ELF-1 (cell line): ENCODE measurements at regions not wholly inside any gene's neighbourhood (a gene's known extent, or its start where the extent isn't known, plus 50 kb on each side); places are given as distances from the start of the nearest gene placed in this dataset.

ENCODE experiments used
- DNase-seq: peaks from one replicate; pipeline ENCODE4 v3.0.0-alpha.2; 2016; ENCODE audit warnings: low read depth, low spot score

GRCh38 chr2:71892896-71893295 is 254.8 kb downstream of the CYP26B1 start:
- DNase-seq = no peak

DNA sequence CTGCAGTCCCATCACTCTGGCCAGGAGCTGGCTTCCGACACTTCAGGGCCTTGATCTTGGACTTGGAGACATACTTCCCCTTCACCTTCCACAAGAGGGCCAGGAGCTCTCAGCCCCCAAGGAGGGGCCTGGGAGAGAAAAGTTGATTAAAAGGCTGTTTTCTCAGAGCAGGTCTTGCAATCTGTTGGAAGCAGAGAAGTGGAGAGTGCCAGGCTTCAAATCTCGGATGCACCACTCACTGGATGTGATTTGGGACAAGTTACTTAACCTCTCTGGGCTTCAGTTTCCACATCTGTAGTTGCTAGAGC is 255.3 kb downstream of the CYP26B1 start:
- DNase-seq = no peak

DNA sequence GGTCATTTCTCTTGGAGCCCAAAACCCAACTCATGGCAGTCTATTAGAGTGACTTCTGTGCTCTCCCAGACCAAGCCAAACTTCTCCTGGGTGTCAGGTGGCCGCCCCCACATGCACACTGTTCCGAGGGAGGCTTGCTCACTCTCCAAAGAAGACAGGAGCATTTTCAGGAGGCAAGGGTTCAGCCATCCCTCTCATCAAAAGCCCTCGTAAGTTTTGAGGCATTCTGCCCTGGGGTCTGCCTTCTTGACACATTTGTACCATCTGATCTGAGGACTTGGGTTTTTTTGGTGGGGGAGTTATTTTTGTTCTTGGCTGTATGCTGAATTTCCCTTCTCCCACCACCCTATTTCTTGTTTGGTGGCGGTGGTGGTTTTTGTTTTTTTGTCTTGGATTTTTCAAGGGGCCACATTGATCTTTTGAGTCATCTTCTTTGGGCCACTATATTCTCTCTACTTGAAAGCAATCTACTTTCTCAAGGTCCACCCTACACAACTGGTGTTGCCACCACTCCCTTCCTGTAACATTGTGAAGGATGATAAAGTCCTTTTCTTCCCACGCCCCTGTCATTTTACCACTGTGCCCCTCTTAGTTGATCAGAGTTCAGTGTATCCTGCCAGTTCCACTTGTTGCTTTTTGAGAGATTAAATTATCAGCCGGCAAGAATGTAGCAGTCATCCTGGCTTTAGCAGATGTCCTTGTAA is 255.8 kb downstream of the CYP26B1 start:
- no peak for DNase-seq

- no peak for DNase-seq
These were observed 256.5 kb downstream of the CYP26B1 start for GRCh38 chr2:71891155-71891554.

GRCh38 chr2:71889759-71890684 is 257.6 kb downstream of the CYP26B1 start:
- no peak for DNase-seq

DNA sequence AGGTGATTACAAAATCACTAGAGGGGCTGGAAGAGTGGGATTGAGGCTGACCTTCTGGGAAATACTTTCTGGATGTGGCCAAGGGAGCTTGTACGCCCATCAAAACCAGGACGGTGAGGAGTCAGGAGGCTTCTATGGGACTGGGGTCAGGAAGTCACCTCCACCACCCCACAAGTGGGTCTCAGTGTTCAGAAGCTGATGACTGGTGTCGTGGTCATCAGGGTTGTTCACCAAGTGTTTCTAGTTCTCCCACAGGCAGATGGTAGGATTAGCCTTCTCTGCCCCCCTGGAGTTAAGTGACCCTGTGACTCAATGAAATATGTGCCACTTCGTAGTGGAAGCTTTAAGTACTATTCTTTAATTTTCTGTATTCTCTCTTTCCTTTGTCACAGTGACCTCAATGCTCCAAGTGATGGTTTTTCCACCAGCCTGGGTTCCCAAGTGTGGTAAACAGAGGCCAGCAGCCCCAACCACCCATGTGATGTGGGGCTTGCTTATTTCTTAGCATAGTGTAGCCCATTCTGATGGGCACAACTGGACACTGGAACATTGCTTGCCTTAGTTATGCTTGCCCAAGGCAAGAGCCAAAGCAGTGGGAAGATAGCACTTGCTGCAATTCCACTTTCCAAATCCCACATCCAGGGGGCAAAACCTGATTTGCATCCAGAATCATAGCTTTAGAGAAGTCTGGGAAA is 258.8 kb downstream of the CYP26B1 start:
- no peak for DNase-seq

- DNase-seq = no peak
These were observed 260.5 kb downstream of the CYP26B1 start for GRCh38 chr2:71887196-71887595.

GRCh38 chr2:71886241-71886640 is 261.4 kb downstream of the CYP26B1 start:
- DNase-seq = no peak

DNA sequence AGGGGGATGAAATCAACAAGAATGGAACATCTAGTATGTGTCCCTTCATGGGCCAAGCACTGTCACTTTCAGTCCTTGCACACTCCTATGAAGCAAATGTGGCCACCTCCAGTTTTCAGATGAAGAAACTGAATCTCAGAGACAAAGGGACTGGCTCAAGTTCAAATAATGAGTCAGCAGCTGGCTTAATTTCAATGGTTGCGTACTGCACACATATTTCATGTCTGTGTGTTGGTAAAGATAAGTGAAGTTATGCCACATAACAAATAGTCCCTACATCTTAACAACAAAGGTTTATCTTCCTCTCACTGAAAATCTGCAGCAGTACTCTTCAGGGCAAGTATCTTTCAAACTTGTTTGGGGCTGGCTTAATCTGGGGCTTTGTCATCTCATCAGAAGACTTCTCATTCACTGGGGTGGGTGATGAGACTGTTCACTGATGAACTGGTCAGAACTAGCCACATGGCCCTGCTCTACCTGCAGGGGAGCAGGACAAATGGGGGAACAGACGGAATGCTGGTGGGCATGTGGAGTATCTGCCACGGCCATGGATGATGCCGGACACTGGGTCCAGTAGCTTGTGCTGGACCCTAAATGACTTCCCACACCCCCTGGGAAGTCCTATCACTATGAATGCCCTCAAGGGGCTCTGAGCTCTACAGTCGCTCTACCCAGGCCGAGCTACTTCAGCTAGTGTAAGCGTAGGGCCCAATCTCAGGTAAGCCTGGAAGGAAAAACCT is 263.2 kb downstream of the CYP26B1 start:
- no peak for DNase-seq

GRCh38 chr2:71882949-71883472 is 264.7 kb downstream of the CYP26B1 start:
- DNase-seq = no peak

DNA sequence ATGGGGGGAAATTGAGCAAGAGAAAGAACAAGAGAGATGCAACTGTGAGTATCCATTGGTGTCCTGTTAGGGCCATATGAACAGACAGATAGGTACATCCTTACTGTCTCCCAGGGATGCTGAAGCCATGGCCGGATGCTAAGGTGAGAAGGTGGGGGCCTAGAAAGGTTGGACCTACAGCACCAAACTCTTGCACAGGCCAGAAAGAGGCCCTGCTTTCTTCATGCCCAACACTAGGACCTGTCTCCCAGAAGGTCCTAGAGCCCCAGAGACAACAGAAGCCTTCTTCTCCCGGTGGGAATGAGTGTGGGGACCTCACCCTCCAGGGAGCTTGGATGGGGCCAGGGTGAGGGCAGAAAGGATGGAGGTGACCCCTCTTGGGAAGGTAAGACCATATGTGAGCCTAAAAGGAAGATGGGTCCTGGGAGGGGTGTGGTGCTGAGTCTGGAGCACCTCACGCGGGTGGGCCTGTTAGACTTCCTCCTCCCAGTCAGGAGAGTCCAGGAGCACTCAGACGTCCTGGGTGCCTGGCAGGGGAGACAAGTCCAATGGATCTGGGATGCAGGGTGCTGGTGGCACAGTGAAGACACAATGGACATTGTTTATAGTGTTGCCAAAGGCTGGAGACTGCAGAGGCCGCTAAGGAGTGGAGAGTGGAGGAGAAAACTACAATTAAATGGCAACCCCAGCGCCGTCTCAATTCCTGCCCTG is 265.3 kb downstream of the CYP26B1 start:
- DNase-seq = no peak

DNA sequence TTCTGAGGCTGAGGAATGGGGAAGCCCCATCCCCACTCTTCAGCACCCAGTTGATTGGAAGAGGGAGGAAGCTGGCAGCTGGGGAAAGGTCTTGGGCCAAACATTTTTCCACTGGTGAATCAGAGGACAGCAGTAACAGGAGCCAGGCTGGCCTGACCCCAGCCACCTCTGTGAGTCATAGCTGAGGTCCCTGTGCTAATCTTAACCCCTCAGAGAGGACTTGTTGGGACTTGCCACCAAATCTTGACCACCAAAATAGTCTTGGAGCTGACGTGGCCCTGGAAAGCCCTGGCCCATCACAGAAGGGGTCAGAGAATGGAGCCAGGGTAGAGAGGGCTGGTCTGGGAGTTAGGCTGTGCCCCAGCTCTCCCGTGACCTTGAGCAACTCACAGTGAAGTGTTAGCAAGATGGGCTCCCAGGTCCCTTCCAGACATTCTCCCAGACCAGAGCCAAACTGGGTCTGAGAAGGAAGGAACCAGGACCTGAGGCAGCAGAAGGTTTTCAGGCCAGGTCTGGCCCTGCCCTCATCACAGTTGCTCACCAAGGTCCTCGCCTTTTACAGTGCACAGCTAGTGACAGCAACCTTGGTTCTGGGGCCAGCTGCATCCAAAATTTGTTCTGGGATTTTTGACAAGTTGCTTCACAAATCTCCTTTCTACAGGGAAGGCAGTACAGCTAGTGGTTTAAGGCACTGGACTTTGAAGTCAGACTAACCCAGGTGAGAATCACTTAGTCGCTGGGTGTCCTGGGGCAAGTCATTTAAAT is 266.6 kb downstream of the CYP26B1 start:
- DNase-seq = no peak

DNA sequence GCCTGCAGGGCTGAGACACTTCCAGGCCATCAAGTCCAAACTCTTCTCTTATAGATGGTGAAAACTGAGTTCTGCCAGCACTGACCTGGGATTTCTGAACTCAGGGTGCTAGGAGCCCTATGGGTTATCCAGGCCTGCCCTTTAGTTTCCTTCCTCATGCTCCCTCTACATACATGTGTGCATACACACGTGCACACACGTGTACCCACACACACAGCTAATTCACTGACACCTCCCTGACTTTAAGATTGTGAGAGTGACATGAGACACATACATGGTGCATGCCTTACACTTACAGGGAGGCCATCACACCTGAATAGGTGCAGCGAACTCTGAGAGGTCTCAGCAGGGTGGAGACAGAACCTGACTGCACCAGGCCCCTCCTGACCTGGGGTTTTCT is 267.4 kb downstream of the CYP26B1 start:
- no peak for DNase-seq

DNA sequence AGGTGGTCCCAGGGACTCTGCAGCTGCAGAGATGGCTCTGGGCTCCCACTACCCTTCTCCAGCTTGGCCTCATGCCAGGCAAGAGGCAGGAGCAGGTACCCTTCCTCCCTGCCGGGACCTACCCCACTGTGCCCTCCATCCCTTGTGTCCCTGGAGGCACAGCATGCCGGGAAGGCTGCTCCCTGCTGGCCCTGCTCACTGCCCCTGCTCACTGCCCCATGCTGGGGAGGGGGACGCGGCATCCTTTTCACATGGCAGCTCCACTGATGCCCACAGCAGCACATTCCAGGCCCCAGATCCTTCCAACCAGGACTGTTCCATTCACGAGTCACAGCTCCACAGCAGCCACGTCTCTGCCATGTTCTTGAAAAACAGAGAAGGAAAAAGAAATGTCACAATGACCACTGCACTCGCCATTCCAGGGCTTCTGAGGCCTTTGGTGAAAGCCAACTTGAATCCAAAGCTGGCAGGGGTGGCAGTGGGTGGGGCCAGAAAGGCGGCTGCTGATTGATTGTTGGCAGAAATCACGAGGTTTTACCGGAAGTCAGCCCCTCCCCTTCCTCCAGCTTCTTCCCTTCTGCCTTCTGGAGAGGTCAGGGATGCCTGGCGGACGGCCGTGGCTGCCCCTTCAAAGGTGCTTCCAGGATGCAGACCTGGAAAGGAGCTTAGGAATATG is 268.0 kb downstream of the CYP26B1 start:
- no peak for DNase-seq

DNA sequence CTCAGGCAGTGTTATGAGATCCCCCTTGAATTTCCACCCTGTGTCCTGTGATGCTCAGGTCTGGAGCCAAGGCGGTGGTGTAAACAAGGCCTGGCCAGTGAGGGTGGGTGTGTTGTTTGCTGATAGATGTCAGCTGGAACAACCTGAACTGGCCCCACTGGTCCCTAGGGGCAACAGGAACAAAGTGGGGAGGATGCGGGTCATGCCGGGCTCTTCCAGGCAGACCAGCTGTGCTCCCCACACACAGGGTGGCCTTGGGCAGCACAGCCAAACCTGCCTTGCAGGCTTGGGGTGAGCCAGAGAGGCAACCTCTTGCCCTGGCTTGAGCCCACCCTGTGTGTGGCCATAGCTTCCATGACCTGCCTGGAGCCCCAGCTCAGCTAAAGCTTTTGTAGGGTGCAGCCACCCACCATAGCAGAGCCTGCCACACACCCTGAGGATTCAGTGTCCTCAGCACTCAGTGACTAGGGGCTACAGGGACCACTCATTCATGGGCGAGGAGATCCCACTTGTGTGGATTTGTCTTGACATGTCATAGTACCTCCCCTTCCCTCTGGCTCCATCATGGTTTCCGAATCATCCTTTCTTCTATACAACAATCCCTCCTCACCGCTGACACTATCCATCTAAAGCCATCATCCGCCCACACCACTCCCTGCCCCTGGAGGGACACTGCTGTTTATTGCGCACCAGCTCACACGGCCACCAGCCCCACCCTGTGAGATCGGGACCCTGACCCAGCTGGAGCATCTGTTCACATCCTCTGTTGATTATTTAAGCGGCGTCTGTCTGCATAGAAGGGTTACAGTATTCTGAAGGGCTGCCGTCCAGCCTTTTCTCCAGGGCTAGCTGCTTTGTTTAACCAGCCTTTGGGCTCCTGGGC is 268.8 kb downstream of the CYP26B1 start:
- no peak for DNase-seq

DNA sequence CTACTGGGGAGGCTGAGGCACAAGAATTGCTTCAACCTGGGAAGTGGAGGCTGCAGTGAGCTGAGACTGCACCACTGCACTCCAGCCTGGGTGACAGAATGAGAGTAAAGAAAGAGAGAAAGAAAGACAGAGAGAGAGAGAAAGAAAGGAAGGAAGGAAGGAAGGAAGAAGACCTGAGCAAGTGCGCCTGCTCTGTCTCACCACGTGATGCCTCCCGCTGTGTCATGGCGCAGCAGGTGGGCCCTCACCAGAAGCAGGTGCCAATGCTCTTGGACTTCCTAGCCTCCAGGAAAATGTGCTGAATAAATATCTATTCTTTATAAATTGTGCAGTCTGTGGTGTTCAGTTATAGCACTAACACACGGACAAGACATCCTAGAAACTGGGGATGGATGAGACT is 270.0 kb downstream of the CYP26B1 start:
- DNase-seq = no peak

DNA sequence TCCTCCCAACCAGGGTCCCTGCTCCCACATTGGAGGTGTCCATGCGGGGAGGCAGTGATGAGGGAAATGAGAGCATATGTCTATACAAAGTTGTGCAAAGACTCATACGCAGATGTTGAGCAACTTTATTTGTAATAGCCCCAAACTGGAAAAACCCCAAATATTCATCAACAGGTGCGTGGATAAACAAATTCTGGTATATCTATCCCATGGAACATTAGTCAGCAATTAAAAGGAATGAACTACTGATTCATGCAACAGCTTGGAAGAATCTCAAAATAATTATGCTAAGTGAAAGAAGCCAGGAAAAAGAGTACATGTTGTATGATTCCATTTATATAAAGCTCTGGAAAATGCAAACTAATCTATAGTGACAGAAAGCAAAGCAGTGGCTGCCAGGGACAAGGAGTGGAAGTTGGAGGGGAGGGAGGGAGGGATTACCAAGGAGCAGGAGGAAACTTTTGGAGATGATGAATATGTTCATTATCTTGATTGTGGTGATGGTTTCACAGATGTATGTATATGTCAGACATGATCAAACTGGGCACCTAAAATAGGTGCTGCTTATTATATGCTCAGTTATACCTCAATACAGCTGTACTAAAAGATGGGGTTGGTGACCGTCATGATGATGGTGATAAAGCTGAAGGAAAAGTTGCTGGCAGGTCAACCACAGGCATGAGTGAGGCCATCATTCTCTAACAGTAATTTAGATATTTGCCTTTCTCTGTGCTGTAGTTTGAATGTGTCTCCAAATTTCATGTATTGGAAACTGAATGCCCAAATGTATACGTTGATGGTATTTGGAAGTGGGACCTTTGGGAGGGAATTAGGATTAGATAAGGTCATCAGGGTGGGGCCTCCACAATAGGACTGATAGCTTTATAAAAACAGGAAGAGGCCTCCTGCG is 270.9 kb downstream of the CYP26B1 start:
- no peak for DNase-seq
